Body of pancreas (tissue), 4 donors: ENCODE measurements at regions not wholly inside any gene's neighbourhood (a gene's known extent, or its start where the extent isn't known, plus 50 kb on each side); places are given as distances from the start of the nearest gene placed in this dataset.

Experiments
- CTCF ChIP-seq, 7 experiments: fragments of 450-650 bp in 4 of 7; fragments of 200-600 bp in 3 of 7; sonication (generic) in 3 of 7; IDR thresholded peaks; one replicate each; pipeline ENCODE4 v1.5.1; 2016 to 2019; ENCODE audit warnings: antibody characterized with exemption in 7 of 7
- POLR2A ChIP-seq, 3 donors: fragments of 450-650 bp; IDR thresholded peaks; one replicate each; pipeline ENCODE4 v1.6.1; 2016; ENCODE audit warnings: antibody characterized with exemption in 3 of 3, mild to moderate bottlenecking in 2 of 3

- TF ChIP-seq CTCF (IDR thresholded peaks at IDR 0.05) (no peak), POLR2A (IDR thresholded peaks at IDR 0.05) (no peak)
These were observed 177.8 kb downstream of the LNPK start for GRCh38 chr2:175824243-175824642.
